ENCODE measurements at regions not wholly inside any gene's neighbourhood (a gene's known extent, or its start where the extent isn't known, plus 50 kb on each side); places are given as distances from the start of the nearest gene placed in this dataset.

DNA sequence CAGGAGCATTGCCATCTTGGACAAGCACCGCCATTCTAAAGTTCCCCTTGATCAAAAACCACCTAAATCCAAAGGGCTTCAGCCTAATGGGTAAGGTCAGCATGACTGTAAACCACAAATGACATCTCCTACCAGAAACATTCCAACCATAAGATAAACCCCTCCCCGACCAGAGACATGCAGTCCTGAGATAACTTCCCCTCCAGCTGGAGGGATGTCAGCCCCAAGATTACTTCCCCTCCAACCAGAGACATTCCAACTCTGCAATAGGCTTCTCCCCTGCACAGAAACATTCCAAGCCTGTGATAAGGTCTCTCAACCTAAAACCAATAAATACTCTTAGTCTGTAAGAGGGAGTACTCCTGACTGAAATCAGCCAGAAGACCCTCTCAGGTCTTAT is 62.7 kb upstream of the DNAJC19 start:
- Mint-ChIP-seq H3K36me3 (peaks cover 0 to 3% (median under 1%) of the 10 kb centered on the region in 3 donors), H3K27me3 (peaks cover 0 to 5% of the 10 kb centered on the region in 2 donors), H3K4me1 (no peaks in the 10 kb centered on the region), H3K9me3 (peaks cover 0 to 6% (median 2%) of the 10 kb centered on the region in 5 donors), H3K4me3 (no peak overlapping the region), H3K27ac (no peak overlapping the region)
- DNase-seq, result no peak
- Histone ChIP-seq H3K4me3 (ENCODE audit: low read length) (no peak overlapping the region), H3K27me3 (ENCODE audit: insufficient read depth, low read length, poor library complexity, severe bottlenecking) (no peaks in the 10 kb centered on the region), H3K4me1 (ENCODE audit: insufficient read depth, low read length) (no peaks in the 10 kb centered on the region), H3K27ac (ENCODE audit: low read depth, low read length) (no peak overlapping the region), H3K36me3 (ENCODE audit: insufficient read depth, low read length) (no peaks in the 10 kb centered on the region), H3K9me3 (ENCODE audit: low read length) (no peaks in the 10 kb centered on the region)
- ChIA-PET POLR2A (no interaction called here), CTCF (no interaction called here)

DNA sequence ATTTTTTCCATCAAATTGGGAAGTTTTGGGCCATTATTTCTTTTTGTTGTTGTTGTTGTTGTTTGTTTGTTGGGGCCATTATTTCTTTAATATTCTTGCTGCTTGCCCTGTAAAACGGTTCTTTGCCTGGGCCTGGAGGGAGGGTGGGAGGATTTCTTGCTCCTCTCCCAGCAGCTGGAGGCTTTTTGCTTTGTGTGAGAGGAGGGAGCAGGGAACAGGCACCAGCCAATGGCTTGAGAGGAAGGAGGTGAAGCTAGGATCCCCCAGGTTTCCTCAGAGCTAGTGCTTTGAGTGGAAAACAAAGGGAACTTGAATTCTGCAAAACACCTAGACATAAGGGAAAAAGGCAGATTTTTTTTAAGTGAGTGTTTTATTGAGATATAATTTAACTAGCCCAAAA is 61.2 kb upstream of the DNAJC19 start:
- Histone ChIP-seq H3K36me3 (ENCODE audit: insufficient read depth, low read length) (no peaks in the 10 kb centered on the region), H3K9me3 (ENCODE audit: low read length) (no peaks in the 10 kb centered on the region), H3K4me1 (ENCODE audit: insufficient read depth, low read length) (no peaks in the 10 kb centered on the region), H3K4me3 (ENCODE audit: low read length) (no peak overlapping the region), H3K27me3 (ENCODE audit: insufficient read depth, low read length, poor library complexity, severe bottlenecking) (no peaks in the 10 kb centered on the region), H3K27ac (ENCODE audit: low read depth, low read length) (no peak overlapping the region)
- no peak for DNase-seq
- Mint-ChIP-seq H3K27ac (peak overlapping the region in 1 of 8 donors; percentile 22), H3K27me3 (peaks cover 0 to 8% of the 10 kb centered on the region in 2 donors), H3K9me3 (peaks cover 0 to 17% (median 7%) of the 10 kb centered on the region in 5 donors), H3K36me3 (peaks cover 0 to 12% (median 3%) of the 10 kb centered on the region in 3 donors), H3K4me3 (peak overlapping the region in 1 of 7 donors; percentile 19), H3K4me1 (no peaks in the 10 kb centered on the region)
- CTCF ChIA-PET, result no interaction called here
- POLR2A ChIA-PET, result no interaction called here

DNA sequence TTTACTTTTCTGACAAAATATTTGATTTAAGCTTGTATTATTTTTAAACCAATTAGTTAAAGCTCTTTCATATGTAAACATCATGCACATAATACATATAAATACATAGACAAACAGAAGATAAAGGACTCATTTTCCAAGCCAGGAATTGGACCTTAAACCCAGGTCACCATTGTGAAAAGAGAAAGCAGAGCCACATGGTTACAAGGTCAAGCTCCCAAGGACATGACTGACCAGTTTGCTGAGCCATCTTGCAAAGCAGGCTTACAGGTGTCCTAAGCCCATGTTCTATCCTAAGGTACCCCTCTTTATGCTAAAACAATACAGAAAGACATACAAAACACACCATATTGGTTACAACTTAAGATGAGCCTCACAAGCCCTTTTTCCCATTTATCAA is 50.5 kb upstream of the DNAJC19 start:
- POLR2A ChIA-PET, result no interaction called here
- Histone ChIP-seq H3K36me3 (ENCODE audit: insufficient read depth, low read length) (no peaks in the 10 kb centered on the region), H3K4me3 (ENCODE audit: low read length) (no peak overlapping the region), H3K9me3 (ENCODE audit: low read length) (no peaks in the 10 kb centered on the region), H3K27me3 (ENCODE audit: insufficient read depth, low read length, poor library complexity, severe bottlenecking) (no peaks in the 10 kb centered on the region), H3K27ac (ENCODE audit: low read depth, low read length) (no peak overlapping the region), H3K4me1 (ENCODE audit: insufficient read depth, low read length) (no peaks in the 10 kb centered on the region)
- Mint-ChIP-seq H3K9me3 (peaks cover 15 to 43% (median 25%) of the 10 kb centered on the region in 5 donors), H3K4me3 (no peak overlapping the region), H3K27me3 (peaks cover 2 to 10% of the 10 kb centered on the region in 2 donors), H3K36me3 (peaks cover 0 to 15% (median 0%) of the 10 kb centered on the region in 3 donors), H3K27ac (no peak overlapping the region), H3K4me1 (no peaks in the 10 kb centered on the region)
- DNase-seq, result no peak
- CTCF ChIA-PET, result no interaction called here

Data from CD8-positive, alpha-beta memory T cell (primary cell).